ENCODE measurements at regions not wholly inside any gene's neighbourhood (a gene's known extent, or its start where the extent isn't known, plus 50 kb on each side); places are given as distances from the start of the nearest gene placed in this dataset.

- no peak for DNase-seq (ENCODE audit: low read depth in 2 of 3, low spot score in 2 of 3)
These were observed 71.1 kb downstream of the EPHB3 start for GRCh38 chr3:184632551-184633236.

All from hematopoietic multipotent progenitor cell (in vitro differentiated cells).